ENCODE measurements at regions not wholly inside any gene's neighbourhood (a gene's known extent, or its start where the extent isn't known, plus 50 kb on each side); places are given as distances from the start of the nearest gene placed in this dataset.
"Not testable (repeated sequence)": the region's sequence is repeated elsewhere in the genome, so short reads cannot be mapped to it uniquely, and the experiment has no call there.

DNA sequence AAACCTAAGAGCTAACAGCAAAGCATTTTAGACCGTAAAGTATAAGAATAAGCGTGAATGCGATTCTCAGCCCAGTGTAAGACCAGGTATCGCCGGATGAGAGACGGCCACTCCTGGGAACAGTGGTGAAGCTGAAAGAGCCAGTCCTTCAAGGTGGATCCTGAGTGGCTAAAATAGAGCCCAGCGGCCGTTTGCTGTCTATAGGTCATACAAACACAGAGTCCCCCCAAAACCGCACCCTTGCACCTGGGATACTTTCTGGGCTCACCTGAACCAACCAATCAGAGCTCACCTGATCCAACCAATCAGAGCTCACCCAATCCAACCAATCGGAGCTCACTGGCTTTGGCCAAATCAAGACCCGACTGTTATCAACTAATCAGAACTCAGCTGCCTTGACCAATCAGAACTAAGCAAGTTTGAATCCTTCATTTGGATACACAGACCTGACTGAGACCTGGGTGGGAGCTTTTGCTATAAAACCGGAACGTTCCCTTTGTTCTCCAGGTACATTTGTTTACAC lies 248.2 kb downstream of the DLL1 start:
- DNase-seq (ENCODE audit: extremely low spot score, insufficient read length, low read depth), result no peak
- no peak for FAIRE-seq

DNA sequence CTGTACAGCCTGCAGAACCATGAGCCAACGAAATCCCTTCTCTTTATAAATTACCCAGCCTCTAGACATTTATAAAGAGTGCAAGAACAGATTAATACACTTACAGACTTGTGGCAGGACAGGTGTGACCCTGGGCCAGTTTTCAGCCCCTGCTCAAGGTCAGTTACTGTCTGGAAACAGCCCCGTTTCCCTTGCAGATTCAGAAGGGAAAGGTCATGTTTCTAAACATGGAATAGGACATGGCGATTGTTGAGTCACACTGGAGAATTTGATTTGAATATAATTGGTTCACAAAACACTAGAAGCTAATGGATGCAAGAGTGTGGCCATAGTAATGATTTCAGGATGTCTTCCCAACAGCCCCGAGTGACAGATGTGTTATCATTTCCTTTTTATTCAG lies 248.8 kb downstream of the DLL1 start:
- FAIRE-seq, result no peak
- DNase-seq (ENCODE audit: extremely low spot score, insufficient read length, low read depth), result no peak

DNA sequence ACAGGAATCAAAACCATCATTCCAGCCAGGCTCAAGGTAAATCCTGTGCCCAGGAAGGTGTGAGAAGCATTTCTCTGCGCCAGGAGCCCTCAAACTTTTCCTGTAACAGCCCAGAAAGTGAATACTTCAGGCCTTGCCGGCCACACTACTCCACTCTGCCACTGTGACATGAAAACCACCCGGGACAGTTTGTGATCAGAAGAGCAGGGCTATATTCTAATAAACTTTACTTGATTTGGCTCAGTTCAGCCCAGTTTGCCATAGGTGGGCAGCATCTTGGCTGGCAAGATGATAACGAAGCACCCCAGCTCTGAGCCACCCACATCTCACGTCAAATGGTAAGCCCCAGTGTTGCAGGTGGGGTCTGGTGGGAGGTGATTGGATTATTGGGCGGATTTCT lies 249.4 kb downstream of the DLL1 start:
- FAIRE-seq, result no peak

DNA sequence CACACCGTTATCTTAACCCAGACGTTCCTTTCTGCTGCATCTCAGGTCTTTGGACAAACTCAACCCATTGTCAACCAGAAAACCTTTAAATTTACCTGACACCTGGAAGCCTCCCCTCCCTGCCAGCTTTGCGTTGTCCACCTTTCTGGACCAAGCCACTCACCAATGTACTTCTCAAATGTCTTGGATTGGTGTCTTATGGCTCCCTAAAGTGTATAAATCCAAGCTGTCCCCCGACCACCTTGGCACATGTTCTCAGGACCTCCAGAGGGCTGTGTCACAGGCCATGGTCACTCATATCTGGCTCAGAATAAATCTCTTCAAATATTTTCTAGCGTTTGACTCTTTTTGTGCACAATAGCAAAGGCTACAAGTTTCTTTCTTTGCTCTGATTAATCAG lies 250.0 kb downstream of the DLL1 start:
- FAIRE-seq (no peak), DNase-seq (ENCODE audit: extremely low spot score, insufficient read length, low read depth) (no peak)

More for the DNA sequence above, 249.4 kb downstream of the DLL1 start:
- DNase-seq (ENCODE audit: extremely low spot score, insufficient read length, low read depth), result no peak

DNA sequence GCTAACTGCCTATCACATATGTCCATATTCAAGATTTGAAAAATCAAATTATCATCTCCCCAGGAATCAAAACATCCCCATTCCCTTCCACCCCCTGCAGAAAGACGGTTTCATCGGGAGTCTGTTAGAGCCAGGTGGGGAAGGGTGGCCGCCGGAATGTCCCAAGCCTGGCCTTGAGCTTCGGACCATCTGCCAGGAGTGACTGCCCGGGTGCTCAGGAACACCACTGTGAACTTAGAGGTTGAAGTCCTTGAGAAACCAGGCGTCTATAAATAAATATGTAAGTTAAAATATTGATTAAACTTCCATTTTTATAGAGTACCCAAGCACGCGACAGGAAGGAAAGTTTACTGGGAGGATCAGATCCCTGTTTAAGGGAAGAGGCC lies 250.8 kb downstream of the DLL1 start:
- no peak for FAIRE-seq
- DNase-seq (ENCODE audit: extremely low spot score, insufficient read length, low read depth), result no peak

DNA sequence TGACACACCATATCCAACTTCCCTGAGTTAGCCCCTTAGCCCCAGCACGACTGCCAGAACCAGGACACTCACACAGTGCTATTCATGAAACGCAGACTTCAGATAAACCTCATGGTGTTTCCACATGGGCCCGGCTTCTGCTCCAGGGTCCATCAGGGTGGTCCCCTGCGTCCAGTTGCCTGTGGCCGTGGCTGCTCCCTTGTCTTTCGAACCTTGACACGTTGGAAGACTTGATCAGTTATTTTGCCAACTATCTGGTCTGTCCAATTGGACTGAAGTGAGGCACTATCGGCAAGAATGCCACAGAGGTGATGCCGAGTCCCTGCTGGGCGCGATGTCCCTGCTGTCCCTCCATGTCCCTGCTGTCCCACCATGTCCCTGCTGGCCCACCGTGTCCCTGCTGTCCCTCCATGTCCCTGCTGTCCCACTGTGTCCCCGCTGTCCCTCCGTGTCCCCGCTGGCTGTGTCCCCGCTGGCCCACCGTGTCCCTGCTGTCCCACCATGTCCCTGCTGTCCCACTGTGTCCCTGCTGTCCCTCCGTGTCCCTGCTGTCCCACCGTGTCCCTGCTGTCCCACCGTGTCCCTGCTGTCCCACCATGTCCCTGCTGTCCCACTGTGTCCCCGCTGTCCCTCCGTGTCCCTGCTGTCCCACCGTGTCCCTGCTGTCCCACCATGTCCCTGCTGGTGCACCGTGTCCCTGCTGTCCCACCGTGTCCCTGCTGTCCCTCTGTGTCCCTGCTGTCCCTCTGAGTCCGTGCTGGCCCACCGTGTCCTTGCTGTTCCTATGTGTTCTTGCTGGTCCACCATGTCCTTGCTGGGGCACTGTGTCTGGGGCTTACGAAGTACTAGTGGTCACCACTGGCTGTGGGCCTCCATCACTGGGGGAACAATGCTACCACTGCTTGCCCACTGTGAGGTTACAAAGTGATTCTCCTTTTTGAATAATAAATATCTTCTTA lies 251.4 kb downstream of the DLL1 start:
- DNase-seq (ENCODE audit: extremely low spot score, insufficient read length, low read depth), result no peak
- FAIRE-seq, result no peak

DNA sequence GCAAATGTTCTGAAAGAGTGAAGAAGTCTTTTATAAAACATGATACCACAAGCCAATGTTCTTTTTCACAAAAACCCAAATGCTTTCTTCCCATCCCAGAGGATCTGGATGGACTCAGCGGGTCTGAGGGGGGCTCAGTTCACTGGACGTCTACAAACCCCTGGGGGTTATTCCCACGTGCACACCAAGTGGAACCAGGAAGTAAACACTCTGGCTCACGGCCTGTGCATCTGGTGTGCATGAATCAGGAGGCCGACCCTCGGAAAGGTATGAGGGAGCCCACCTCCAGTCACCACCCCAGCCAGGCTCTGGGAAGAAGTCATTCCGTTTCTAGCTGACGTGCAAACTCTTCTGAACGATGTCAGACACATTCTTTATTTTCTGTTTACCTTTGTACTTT lies 252.2 kb downstream of the DLL1 start:
- FAIRE-seq (no peak), DNase-seq (ENCODE audit: extremely low spot score, insufficient read length, low read depth) (no peak)

DNA sequence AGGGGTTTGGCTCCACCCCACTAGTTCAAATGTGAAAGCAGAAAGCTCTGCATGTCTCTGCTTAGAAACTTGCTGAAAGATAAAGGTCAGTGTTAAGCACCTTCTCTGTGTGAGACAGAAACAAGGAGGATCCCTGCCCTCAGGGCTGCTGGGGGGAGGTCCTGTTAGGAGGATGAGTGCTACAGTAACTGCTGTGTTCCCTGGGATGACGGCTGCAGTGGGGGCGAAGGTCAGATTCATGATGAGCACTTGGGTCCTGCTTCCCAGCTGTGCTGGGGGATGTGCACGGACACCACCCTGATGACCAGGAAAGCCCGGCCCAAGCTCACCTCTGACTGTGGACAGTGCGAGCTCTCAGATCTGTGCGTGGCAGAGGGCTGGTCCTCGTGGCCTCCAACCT lies 252.6 kb downstream of the DLL1 start:
- DNase-seq (ENCODE audit: extremely low spot score, insufficient read length, low read depth) (no peak), FAIRE-seq (no peak)

DNA sequence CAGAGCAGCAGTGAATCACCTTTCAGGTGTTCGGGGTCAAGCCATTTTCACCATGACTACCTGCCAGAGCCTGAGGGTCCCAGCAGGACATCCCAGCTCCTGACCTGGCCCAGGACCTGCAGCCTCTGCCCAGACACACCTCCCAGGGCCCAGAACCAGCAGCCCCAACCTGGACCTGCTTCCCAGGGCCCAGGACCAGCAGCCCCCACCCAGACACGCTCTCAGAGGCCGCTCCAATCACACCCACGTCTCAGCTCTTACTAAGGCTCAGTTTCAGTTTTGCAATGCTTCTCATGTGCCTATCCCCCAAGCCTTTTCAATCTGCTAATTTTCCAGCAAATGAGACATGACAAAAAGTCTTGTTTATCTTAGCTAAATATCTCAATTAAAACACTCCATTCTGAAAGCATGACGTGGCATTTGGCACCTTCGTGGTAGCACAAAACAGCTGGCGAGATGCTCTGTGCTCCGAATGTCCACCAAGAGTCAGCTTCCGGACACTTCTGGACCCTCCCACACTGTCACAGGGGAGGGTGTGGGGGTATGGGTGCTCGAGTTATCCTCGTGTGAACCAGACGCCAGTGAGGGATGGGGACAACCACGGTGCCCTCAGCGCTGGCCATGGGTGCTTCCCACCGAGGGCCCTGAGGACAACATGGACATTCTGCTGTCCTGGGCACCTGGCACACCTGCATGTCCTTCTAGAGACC lies 253.2 kb downstream of the DLL1 start:
- FAIRE-seq, result no peak
- no peak for DNase-seq (ENCODE audit: extremely low spot score, insufficient read length, low read depth)

DNA sequence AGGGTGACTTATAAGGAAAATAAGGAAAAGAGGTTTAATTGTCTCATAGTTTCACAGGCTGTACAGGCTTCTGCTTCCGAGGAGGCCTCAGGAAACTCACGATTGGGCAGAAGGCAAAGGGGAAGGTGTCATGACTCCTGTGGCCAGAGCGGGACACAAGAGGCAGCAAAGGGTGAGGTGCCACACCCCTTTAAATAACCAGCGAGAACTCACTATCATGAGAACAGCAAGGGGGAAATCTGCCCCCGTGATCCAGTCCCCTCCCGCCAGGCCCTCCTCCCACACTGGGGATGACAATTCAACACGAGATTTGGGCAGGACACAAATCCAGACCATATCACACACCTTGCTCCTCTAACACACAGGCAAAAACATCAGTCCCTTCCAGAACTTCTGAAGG lies 254.0 kb downstream of the DLL1 start:
- no peak for FAIRE-seq
- no peak for DNase-seq (ENCODE audit: extremely low spot score, insufficient read length, low read depth)

DNA sequence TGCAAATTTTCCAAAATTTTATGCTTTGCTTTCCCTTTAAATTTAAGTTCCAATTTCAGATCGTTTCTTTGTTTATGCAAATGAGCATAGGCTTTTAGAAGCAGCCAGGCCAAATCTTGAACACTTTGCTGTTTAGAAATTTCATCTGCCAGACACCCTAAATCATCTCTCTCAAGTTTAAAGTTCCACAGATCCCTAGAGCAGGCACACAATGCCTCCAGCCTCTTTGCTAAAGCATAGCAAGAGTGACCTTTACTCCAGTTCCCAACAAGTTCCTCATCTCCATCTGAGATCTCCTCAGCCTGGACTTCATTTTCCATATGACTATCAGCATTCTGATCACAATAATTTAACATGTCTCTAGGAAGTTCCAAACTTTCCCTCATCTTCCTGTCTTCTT lies 254.5 kb downstream of the DLL1 start:
- FAIRE-seq; DNase-seq (ENCODE audit: extremely low spot score, insufficient read length, low read depth): not testable (repeated sequence)

DNA sequence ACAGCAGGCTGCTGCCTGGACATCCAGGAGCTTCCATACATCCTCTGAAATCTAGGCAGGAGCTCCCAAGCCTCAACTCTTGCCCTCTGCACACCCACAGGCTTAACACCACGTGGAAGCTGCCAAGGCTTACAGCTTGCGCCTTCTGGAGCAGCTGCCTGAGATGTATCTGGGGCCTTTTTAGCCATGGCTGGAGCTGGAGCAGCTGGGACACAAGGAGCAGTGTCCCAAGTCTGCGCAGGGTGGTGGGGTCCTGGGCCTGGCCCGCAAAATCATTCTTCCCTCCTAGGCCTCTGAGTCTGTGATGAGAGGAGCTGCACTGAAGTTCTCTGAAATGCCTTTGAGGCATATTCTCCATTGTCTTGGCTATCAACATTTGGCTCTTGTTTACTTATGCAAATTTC lies 255.0 kb downstream of the DLL1 start:
- FAIRE-seq (no peak), DNase-seq (ENCODE audit: extremely low spot score, insufficient read length, low read depth) (no peak)

DNA sequence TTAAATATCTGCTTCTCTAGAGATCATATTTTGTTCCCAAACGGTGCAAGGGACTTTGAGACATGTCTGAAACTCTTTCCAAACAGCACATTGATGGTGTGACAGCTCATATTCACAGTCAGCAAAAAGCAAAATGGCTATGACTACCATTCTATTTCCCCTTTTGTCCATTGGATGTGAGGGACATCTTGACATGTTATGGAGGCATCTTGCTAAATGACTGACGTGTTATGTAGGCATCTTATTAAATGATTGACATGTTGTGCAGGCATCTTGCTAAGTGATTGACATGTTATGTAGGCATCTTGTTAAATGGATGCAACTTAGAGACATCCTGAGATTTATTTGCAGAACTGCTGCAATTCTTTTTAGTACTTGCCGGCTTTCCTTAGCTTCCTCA lies 255.8 kb downstream of the DLL1 start:
- FAIRE-seq (no peak), DNase-seq (ENCODE audit: extremely low spot score, insufficient read length, low read depth) (no peak)

DNA sequence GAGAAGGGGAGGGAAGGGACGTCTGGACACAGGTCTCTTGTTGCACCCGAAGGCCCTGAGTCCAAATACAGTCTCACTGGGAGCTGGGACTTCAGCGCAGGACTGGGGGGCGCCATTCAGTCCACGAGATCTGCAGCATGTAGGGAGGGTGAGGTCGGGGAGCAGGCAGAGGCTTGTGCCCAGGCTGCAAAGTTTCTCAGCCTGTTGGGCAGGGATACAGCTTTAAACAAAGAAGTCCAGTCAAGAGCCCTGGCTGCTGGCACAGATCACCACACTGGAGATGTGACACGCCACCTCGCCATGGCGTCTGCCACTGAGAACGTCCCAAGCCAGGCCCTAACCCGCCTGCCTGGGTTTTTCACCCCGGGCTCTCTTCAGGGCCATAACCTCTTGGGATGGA lies 256.6 kb downstream of the DLL1 start:
- no peak for FAIRE-seq
- DNase-seq (ENCODE audit: extremely low spot score, insufficient read length, low read depth), result no peak

DNA sequence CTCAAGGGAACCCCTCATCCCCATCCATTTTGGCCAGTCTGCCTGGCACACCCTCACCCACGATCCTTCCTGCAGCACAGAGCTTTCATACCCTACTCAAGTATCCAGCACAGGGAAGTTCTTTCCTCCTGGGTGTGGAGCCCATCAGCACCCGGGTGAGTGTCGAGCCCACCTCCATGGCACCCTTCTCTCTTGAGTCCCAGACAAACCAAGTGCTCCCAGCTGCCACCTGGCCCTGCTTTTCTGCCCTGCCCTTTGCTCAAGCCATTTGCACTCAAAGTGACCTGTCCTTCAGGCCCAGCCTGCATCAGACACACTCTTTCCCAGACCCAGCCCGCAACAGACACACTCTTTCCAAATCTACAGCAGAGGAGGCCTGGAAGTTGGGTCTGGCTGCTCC lies 257.2 kb downstream of the DLL1 start:
- DNase-seq (ENCODE audit: extremely low spot score, insufficient read length, low read depth), result no peak
- no peak for FAIRE-seq

DNA sequence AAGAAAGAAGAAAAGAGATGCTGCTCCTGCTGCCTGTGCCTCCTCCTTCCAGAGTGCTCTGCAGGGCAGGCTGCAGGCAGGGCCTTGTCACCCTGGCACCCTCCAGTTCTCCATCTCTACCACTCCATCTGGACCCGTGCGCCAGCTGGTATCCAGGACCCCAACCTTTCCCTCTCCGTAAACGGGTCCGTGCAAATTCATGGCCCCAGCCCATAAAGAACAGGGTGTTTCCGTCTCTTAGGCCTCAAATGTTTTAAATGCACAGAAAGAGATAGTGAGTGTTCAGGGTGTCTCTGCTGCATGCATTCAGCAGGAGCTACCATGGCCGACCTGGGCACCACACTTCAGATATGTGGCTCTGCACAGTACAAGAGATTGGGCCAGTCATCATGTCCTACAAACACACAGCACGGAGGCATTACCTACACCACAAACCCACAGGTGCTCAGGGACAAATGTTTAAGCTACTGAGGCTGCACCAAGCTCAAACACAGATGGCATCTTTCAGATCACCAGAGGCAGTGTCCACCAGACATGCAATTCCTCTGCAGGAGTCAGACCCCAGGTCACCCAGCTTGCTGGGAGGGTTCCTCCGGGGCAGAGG lies 258.1 kb downstream of the DLL1 start:
- no peak for DNase-seq (ENCODE audit: extremely low spot score, insufficient read length, low read depth)

DNA sequence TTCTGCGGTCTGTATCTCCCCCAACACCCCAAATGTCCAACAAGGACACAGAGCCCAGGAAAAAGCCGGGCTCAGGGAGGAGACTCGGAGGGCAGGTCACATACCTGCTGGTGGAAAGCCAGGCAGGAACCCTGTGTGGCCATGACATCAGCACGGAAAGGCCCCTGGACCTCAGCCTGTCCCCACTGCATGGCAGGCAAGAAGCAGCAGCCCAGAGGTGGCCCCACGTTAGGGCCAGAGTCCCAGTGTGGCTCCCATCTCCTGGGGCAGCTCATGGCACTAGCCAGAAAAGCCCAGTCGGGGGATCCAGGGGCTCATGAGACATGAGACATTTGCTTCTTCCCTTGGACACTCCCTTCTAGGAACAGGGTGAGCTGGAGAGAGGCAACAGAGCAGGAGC lies 258.7 kb downstream of the DLL1 start:
- FAIRE-seq, result no peak
- no peak for DNase-seq (ENCODE audit: extremely low spot score, insufficient read length, low read depth)

More for the DNA sequence above, 258.1 kb downstream of the DLL1 start:
- no peak for FAIRE-seq

DNA sequence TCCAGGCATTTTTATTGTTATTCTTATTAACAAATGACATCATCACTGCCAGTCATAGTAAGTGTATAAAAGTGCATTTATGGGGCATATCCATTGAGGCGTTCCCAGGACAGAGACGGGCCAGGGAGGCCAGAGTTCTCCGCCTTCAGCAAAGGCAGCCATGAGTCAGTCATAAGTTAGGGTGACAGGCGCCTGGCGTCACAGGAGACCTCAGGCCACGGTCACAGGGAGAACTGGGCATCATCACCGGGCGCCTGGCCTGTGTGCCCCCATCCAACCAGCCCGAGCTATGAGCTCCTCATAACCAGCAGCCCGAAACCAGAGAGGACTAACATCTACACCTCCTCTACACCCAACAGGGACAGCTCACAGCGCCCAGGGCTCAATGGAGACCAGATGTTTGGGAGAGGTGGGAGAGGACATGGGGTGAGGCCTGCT lies 259.2 kb downstream of the DLL1 start:
- FAIRE-seq, result no peak
- DNase-seq (ENCODE audit: extremely low spot score, insufficient read length, low read depth), result no peak

DNA sequence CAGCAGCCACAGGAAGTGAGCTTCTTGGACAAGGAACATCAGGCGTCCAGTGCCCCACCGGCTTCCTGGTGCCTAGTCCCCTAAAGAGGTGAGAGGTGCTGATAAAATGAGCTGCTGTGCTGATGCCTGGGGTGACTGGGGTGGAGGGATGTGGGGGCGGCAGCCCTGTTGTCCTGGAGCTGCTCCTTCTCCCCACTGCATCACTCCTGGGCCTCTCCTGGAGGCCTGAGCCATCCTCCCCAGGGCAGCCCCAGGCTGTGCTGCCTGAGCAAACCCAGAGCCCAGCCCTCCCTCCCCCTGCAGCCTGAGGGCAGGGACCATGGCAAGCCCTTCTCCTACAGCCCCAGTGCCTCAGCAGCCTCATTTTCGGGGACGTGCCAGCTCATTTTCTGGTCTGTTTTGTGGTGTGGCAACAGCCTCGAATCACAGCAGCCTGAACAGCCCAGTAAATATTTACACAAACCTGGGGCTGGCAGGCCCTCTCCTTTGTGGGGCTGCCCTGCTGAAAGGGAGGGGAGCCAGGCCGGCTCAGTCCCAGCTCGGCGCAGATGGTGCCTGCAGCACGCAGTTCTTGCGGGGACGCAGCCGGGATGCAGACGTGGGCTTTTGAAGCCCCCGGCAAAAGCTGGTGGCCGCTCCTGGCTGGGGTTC lies 259.9 kb downstream of the DLL1 start:
- FAIRE-seq (no peak), DNase-seq (ENCODE audit: extremely low spot score, insufficient read length, low read depth) (no peak)

DNA sequence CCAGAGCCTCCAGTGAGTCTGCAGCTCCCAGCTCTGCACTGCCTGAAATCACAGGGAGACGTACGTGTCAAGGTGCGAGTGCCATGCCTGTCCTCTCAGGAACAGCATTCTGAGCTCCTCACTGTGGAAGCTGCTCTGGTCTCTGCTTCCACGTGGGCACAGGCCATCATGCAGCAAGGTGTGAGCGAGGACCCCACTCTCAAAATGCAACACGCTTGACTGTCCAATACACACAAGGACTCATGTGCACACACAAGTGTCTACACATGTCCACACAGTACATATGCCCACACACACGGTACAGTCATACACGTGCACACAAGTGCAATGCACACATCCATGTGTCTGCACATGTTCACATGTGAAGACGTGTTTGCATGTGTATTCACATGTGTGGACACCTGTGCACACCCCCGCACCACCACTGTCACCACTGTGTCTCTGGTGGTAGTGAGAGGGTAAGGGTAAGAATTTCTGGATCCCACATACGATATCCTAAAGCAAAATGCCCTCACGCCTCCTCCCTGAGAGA lies 260.5 kb downstream of the DLL1 start:
- FAIRE-seq (no peak), DNase-seq (ENCODE audit: extremely low spot score, insufficient read length, low read depth) (no peak)
